WTC11 (cell line): ENCODE measurements at regions not wholly inside any gene's neighbourhood (a gene's known extent, or its start where the extent isn't known, plus 50 kb on each side); places are given as distances from the start of the nearest gene placed in this dataset.

Experiments used
- ATAC-seq: fragments of 200-7000 bp; cut with Tn5 transposase; 2 replicates; pipeline ENCODE4 v1.10.0; 2021; ENCODE audit warnings: mild to moderate bottlenecking, moderate library complexity
- CTCF ChIA-PET: fragments of 300-600 bp; sonication (Branson Sonifier 250); formaldehyde crosslinking; loops from one replicate; lab custom pipeline; 2021; ENCODE audit warnings: antibody characterized with exemption; lab: Charles Lee
- POLR2A ChIA-PET: fragments of 350-600 bp; sonication (Branson Sonifier 250); formaldehyde crosslinking; loops from one replicate; lab custom pipeline; 2021; ENCODE audit warnings: antibody characterized with exemption; lab: Charles Lee
- DNase-seq: peaks from one replicate; pipeline ENCODE4 v3.0.0; 2021; ENCODE audit warnings: low spot score
- H3K27ac Mint-ChIP-seq: 2 replicates; pipeline ENCODE4 v1.8.0; 2021; ENCODE audit warnings: mixed read lengths
- H3K27me3 Mint-ChIP-seq: 2 replicates; pipeline ENCODE4 v1.8.0; 2021; ENCODE audit warnings: low read depth, mild to moderate bottlenecking, moderate library complexity, mixed read lengths
- H3K36me3 Mint-ChIP-seq: 2 replicates; pipeline ENCODE4 v1.8.0; 2021; ENCODE audit warnings: mixed read lengths
- H3K4me1 Mint-ChIP-seq: 2 replicates; pipeline ENCODE4 v1.8.0; 2022; ENCODE audit warnings: mixed read lengths
- H3K4me3 Mint-ChIP-seq: 2 replicates; pipeline ENCODE4 v1.8.0; 2021; ENCODE audit warnings: mild to moderate bottlenecking, moderate library complexity, mixed read lengths
- H3K9me3 Mint-ChIP-seq: 2 replicates; pipeline ENCODE4 v1.8.0; 2021; ENCODE audit warnings: mixed read lengths
- EMX1 ChIP-seq: fragments of 250-450 bp; sonication (Bioruptor Pico); IDR thresholded peaks from 2 replicates; pipeline ENCODE4 v1.8.0; 2021; ENCODE audit warnings: mild to moderate bottlenecking
- ETV6 ChIP-seq: sonication (generic); formaldehyde crosslinking; IDR thresholded peaks from 2 replicates; pipeline ENCODE4 v1.8.1; 2022; ENCODE audit warnings: mild to moderate bottlenecking, missing genetic modification reagents
- GRHL2 ChIP-seq: fragments of 250-450 bp; sonication (Bioruptor Pico); IDR thresholded peaks from 2 replicates; pipeline ENCODE4 v1.8.0; 2022; ENCODE audit warnings: mild to moderate bottlenecking, moderate library complexity; ENCODE audit not compliant: insufficient replicate concordance, severe bottlenecking
- KAT7 ChIP-seq: sonication (generic); formaldehyde crosslinking; IDR thresholded peaks from 2 replicates; pipeline ENCODE4 v1.8.1; 2023; ENCODE audit warnings: missing genetic modification reagents, mild to moderate bottlenecking, borderline replicate concordance
- PRDM15 ChIP-seq: sonication (generic); formaldehyde crosslinking; IDR thresholded peaks from 2 replicates; pipeline ENCODE4 v1.8.0; 2022; ENCODE audit warnings: missing genetic modification reagents
- PRRX2 ChIP-seq: fragments of 250-450 bp; sonication (Bioruptor Pico); IDR thresholded peaks from 2 replicates; pipeline ENCODE4 v1.8.0; 2021; ENCODE audit warnings: mild to moderate bottlenecking
- ZNF232 ChIP-seq: sonication (generic); formaldehyde crosslinking; IDR thresholded peaks from 2 replicates; pipeline ENCODE4 v1.8.0; 2022; ENCODE audit warnings: mild to moderate bottlenecking, missing genetic modification reagents
- ZNF416 ChIP-seq: fragments of 250-450 bp; sonication (Bioruptor Pico); IDR thresholded peaks from 2 replicates; pipeline ENCODE4 v1.9.0; 2021; ENCODE audit warnings: mild to moderate bottlenecking, inconsistent platforms
- ZNF671 ChIP-seq: fragments of 250-450 bp; sonication (Bioruptor Pico); IDR thresholded peaks from 2 replicates; pipeline ENCODE4 v1.8.0; 2021; ENCODE audit warnings: mild to moderate bottlenecking
- TF ChIP-seq, protein P1 (sequence below): fragments of 250-450 bp; sonication (Bioruptor Pico); conservative IDR thresholded peaks from 2 replicates; pipeline ENCODE4 v1.9.0; 2021; ENCODE audit warnings: mild to moderate bottlenecking
- TF ChIP-seq, protein P2 (sequence below): sonication (generic); formaldehyde crosslinking; IDR thresholded peaks from 2 replicates; pipeline ENCODE4 v1.8.1; 2023; ENCODE audit warnings: mild to moderate bottlenecking, missing genetic modification reagents, moderate library complexity
- TF ChIP-seq, protein P3 (sequence below): sonication (generic); formaldehyde crosslinking; IDR thresholded peaks from 2 replicates; pipeline ENCODE4 v1.8.1; 2023; ENCODE audit warnings: mild to moderate bottlenecking, missing genetic modification reagents, moderate library complexity
- TF ChIP-seq, protein P4 (sequence below): fragments of 250-450 bp; sonication (Bioruptor Pico); IDR thresholded peaks from 2 replicates; pipeline ENCODE4 v1.9.0; 2021; ENCODE audit warnings: mild to moderate bottlenecking, borderline replicate concordance

DNA sequence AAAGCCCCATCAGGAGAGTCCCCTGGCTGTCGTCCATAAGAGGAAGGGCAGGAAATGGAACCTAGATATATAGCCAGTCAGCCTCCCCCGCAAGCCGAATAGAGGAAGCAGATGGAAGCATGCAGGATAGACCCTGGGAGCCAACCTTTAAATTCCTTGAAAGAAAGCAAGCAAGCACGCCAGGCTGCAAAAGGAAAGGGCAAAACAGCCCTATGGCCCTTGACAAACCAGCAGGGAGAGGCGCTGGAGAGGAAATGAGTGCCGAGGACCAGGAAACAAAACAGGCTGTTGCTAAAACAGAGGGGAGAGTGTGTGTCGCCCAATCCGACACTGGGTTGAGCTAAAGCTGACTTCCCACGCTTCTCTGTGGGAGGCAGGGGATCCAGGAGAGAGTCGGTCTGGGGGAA, 203.5 kb upstream of the MTNR1B start:
- DNase-seq (peak; percentile 54), ATAC-seq (peak; percentile 93)
- ChIA-PET CTCF (no interaction called here), POLR2A (no interaction called here)
- Mint-ChIP-seq H3K27ac (peak overlapping the region; percentile 86), H3K4me3 (no peak overlapping the region), H3K9me3 (no peaks in the 10 kb centered on the region), H3K27me3 (no peaks in the 10 kb centered on the region), H3K4me1 (peaks cover 20% of the 10 kb centered on the region), H3K36me3 (no peaks in the 10 kb centered on the region)
- peak; percentile 98 for TF ChIP-seq ETV6 (CRISPR knock-in tag)
- TF ChIP-seq, protein P1, sequence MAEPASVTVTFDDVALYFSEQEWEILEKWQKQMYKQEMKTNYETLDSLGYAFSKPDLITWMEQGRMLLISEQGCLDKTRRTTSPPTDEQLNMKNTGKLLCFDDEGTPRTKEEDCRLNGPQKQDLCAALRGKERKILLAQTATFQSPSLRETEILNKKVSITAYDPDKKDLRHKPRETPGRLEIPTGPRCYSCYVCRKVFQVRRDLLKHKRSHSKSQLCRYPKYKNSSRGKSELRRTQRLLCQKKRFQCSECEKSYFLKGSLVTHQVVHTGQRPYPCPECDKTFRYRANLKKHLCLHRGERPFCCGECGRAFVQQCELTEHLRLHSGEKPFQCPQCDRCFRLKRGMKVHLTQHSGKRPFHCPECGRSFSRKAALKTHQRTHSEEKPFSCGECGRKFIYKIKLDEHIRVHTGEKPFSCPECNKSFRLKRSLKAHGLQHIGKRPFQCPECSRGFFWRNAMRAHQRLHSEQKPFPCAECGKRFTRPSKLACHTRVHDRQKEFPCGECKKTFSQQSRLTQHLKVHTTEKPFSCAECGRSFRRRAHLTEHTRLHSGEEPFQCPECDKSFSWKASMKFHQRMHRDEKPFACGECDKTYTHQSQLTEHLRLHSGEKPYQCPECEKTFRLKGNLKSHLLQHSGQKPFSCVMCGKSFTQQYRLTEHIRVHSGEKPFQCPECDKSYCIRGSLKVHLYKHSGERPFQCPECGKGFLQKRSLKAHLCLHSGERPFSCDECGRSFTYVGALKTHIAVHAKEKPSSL (CRISPR knock-in tag), result no peak

GRCh38 chr11:92766698-92767097, 202.8 kb upstream of the MTNR1B start:
- H3K4me3 Mint-ChIP-seq, result no peak overlapping the region
- H3K27me3 Mint-ChIP-seq, result no peaks in the 10 kb centered on the region
- POLR2A ChIA-PET, result interaction anchor here (0.7 kb wide), 1 partner anchor 286 kb away, joined by 4 read pairs; no protein-coding TSS in a partner anchor
- DNase-seq (no peak), ATAC-seq (no peak)
- peaks cover 20% of the 10 kb centered on the region for H3K4me1 Mint-ChIP-seq
- no peaks in the 10 kb centered on the region for H3K36me3 Mint-ChIP-seq
- TF ChIP-seq ZNF232 (CRISPR knock-in tag) (no peak), EMX1 (no peak), KAT7 (CRISPR knock-in tag) (no peak)
- TF ChIP-seq, protein P2, sequence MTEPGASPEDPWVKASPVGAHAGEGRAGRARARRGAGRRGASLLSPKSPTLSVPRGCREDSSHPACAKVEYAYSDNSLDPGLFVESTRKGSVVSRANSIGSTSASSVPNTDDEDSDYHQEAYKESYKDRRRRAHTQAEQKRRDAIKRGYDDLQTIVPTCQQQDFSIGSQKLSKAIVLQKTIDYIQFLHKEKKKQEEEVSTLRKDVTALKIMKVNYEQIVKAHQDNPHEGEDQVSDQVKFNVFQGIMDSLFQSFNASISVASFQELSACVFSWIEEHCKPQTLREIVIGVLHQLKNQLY (CRISPR knock-in tag), result no peak
- no peaks in the 10 kb centered on the region for H3K9me3 Mint-ChIP-seq
- CTCF ChIA-PET, result no interaction called here
- H3K27ac Mint-ChIP-seq, result no peak overlapping the region; the same call in 1 of the 2 replicates

DNA sequence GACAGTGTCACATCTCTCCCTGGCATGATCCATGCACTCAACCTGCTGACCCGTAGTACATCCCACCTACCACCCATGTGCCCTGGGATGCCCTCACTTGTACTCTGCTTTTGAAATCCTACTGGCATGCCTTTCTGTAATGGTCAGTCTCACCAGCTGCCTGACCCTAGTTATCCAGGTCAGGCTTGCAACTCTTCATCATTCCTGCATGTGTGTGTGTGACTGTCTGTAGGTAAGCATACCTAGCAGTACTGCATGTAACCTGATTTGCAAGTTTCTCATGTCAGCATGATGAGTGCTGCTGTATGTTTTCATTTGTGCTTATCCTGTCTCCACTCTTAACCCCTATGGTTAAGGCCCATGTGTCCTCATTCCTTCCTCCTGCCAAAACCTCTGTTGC, 202.0 kb upstream of the MTNR1B start:
- DNase-seq, result no peak
- H3K27me3 Mint-ChIP-seq, result no peaks in the 10 kb centered on the region
- H3K27ac Mint-ChIP-seq, result peak overlapping the region; percentile 25
- ChIA-PET CTCF (no interaction called here), POLR2A (no interaction called here)
- peaks cover 20% of the 10 kb centered on the region for H3K4me1 Mint-ChIP-seq
- H3K36me3 Mint-ChIP-seq, result no peaks in the 10 kb centered on the region
- no peak for TF ChIP-seq ZNF416 (CRISPR knock-in tag)
- TF ChIP-seq PRDM15 (CRISPR knock-in tag), result no peak
- no peak for ATAC-seq
- no peaks in the 10 kb centered on the region for H3K9me3 Mint-ChIP-seq
- H3K4me3 Mint-ChIP-seq, result no peak overlapping the region

DNA sequence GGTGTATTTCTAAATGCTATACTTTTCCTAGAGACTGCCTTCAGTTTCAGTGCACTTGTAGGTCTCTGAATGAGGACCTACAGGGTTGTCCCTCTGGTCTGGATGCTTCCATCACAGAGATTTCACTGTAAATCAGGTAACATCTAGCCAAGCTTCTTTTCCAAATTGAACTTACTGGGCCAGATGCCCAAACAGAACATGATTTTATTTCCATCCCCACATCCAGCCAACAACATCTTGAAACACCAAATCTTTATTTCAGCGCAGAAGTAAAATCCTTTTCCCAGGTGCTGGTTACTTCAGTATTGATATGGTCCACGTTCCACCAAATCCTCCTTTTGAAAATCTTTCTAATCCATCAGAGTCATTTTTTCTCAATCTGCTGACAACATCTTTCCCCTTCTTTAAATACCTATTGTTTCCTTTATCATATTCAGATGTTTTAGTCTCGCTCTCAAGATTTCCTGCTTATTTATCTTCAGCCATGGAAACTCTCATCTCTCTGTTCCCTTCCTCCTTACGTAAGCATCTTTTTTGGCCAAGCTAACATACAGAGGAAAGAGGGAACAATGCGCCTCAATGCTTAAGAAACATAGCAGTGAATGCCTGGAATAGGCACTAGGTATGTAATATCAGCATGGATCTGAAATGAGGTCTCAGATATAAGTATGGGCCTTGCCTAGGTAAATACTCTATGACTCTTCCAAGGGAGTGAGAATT, 201.2 kb upstream of the MTNR1B start:
- CTCF ChIA-PET, result no interaction called here
- Mint-ChIP-seq H3K27ac (no peak overlapping the region), H3K4me3 (no peak overlapping the region)
- no peak for TF ChIP-seq GRHL2
- TF ChIP-seq, protein P3, sequence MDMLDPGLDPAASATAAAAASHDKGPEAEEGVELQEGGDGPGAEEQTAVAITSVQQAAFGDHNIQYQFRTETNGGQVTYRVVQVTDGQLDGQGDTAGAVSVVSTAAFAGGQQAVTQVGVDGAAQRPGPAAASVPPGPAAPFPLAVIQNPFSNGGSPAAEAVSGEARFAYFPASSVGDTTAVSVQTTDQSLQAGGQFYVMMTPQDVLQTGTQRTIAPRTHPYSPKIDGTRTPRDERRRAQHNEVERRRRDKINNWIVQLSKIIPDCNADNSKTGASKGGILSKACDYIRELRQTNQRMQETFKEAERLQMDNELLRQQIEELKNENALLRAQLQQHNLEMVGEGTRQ (CRISPR knock-in tag), result no peak
- TF ChIP-seq, protein P4, sequence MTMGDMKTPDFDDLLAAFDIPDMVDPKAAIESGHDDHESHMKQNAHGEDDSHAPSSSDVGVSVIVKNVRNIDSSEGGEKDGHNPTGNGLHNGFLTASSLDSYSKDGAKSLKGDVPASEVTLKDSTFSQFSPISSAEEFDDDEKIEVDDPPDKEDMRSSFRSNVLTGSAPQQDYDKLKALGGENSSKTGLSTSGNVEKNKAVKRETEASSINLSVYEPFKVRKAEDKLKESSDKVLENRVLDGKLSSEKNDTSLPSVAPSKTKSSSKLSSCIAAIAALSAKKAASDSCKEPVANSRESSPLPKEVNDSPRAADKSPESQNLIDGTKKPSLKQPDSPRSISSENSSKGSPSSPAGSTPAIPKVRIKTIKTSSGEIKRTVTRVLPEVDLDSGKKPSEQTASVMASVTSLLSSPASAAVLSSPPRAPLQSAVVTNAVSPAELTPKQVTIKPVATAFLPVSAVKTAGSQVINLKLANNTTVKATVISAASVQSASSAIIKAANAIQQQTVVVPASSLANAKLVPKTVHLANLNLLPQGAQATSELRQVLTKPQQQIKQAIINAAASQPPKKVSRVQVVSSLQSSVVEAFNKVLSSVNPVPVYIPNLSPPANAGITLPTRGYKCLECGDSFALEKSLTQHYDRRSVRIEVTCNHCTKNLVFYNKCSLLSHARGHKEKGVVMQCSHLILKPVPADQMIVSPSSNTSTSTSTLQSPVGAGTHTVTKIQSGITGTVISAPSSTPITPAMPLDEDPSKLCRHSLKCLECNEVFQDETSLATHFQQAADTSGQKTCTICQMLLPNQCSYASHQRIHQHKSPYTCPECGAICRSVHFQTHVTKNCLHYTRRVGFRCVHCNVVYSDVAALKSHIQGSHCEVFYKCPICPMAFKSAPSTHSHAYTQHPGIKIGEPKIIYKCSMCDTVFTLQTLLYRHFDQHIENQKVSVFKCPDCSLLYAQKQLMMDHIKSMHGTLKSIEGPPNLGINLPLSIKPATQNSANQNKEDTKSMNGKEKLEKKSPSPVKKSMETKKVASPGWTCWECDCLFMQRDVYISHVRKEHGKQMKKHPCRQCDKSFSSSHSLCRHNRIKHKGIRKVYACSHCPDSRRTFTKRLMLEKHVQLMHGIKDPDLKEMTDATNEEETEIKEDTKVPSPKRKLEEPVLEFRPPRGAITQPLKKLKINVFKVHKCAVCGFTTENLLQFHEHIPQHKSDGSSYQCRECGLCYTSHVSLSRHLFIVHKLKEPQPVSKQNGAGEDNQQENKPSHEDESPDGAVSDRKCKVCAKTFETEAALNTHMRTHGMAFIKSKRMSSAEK (CRISPR knock-in tag), result no peak
- TF ChIP-seq ZNF416 (CRISPR knock-in tag), result no peak
- no peak for TF ChIP-seq ZNF232 (CRISPR knock-in tag)
- TF ChIP-seq PRRX2, result no peak
- TF ChIP-seq ZNF671 (CRISPR knock-in tag), result no peak

More for the DNA sequence above, 201.2 kb upstream of the MTNR1B start:
- H3K4me1 Mint-ChIP-seq, result peaks cover 16% of the 10 kb centered on the region
- H3K9me3 Mint-ChIP-seq, result no peaks in the 10 kb centered on the region
- H3K36me3 Mint-ChIP-seq, result no peaks in the 10 kb centered on the region
- ATAC-seq, result no peak
- POLR2A ChIA-PET, result no interaction called here
- no peaks in the 10 kb centered on the region for H3K27me3 Mint-ChIP-seq
- no peak for DNase-seq
